HCT116 (cell line): ENCODE measurements at regions not wholly inside any gene's neighbourhood (a gene's known extent, or its start where the extent isn't known, plus 50 kb on each side); places are given as distances from the start of the nearest gene placed in this dataset.

Experiments
- ATAC-seq: fragments of 200-7000 bp; cut with Tn5 transposase; 2 replicates; pipeline ENCODE4 v1.9.1; 2020; ENCODE audit warnings: mild to moderate bottlenecking, moderate library complexity
- BruUV-seq: library from RNA; stranded (reverse); fragments of 400-500 nt; replicated peaks from 2 replicates; lab custom pipeline; 2021; lab: Mats Ljungman, UMichigan
- CTCF ChIA-PET: fragments of 300-600 bp; sonication (Branson Sonifier 250); formaldehyde crosslinking; loops from one replicate; lab custom pipeline; 2021; ENCODE audit warnings: antibody characterized with exemption; lab: Charles Lee
- POLR2A ChIA-PET: fragments of 300-600, 350-600 bp; sonication (Branson Sonifier 250); formaldehyde crosslinking; loops from one replicate; lab custom pipeline; 2021; ENCODE audit warnings: antibody characterized with exemption; lab: Charles Lee
- RAD21 ChIA-PET, 2 experiments: fragments of 300-600 bp; sonication (Branson Sonifier 250); formaldehyde crosslinking; loops; one replicate each; lab custom pipeline; 2023; ENCODE audit warnings: low total read pairs in 2 of 2; ENCODE audit not compliant: uncharacterized antibody in 2 of 2, unreplicated experiment in 2 of 2, low non-redundant PET in 1 of 2; lab: Charles Lee
- DNase-seq: peaks from one replicate; pipeline ENCODE4 v3.0.0-alpha.2; 2010; ENCODE audit warnings: low read depth, low spot score
- H2AFZ ChIP-seq: fragments of 200-600 bp; shearing (Covaris generic), sonication (generic); 2 replicates; pipeline ENCODE4 v1.6.1; 2017; ENCODE audit warnings: low read depth, mixed run types, mixed read lengths, antibody characterized with exemption, low read length; ENCODE audit not compliant: poor library complexity, severe bottlenecking
- H3K27ac ChIP-seq: 2 replicates; pipeline ENCODE4 v1.5.1; 2012; ENCODE audit warnings: low read depth, low read length
- H3K27me3 ChIP-seq: fragments of 200-600 bp; sonication (generic); 2 replicates; pipeline ENCODE4 v1.6.1; 2016; ENCODE audit warnings: mixed run types, low read length, mixed read lengths; ENCODE audit not compliant: insufficient read depth
- H3K36me3 ChIP-seq, 2 experiments: fragments of 200-500 bp in 1 of 2; fragments of 200-600 bp in 1 of 2; sonication (Bioruptor generic) in 1 of 2; sonication (generic) in 1 of 2; 2 replicates each; pipeline versions ENCODE4 v1.5.1 to v1.6.1; 2014 to 2016; ENCODE audit warnings: low read length in 2 of 2, inconsistent platforms in 1 of 2, mixed read lengths in 1 of 2, mixed run types in 1 of 2; ENCODE audit not compliant: insufficient read depth in 2 of 2, control insufficient read depth in 1 of 2
- H3K4me1 ChIP-seq, 2 experiments: fragments of 200-600 bp in 1 of 2; sonication (generic) in 1 of 2; 2 replicates each; pipeline versions ENCODE4 v1.5.1 to v1.6.1; 2012 to 2017; ENCODE audit warnings: low read length in 2 of 2, inconsistent platforms in 1 of 2, mild to moderate bottlenecking in 1 of 2, mixed read lengths in 1 of 2, mixed run types in 1 of 2, moderate library complexity in 1 of 2; ENCODE audit not compliant: insufficient read depth in 2 of 2, control insufficient read depth in 1 of 2
- H3K4me2 ChIP-seq: fragments of 200-600 bp; sonication (generic); 2 replicates; pipeline ENCODE4 v1.6.1; 2017; ENCODE audit warnings: mixed run types, low read length, mixed read lengths
- H3K4me3 ChIP-seq, 2 experiments: fragments of 200-600 bp in 1 of 2; sonication (generic) in 1 of 2; replicated peaks in 1 of 2; 2 replicates each; pipeline ENCODE4 v1.5.1; 2011 to 2016; ENCODE audit warnings: low read length in 2 of 2, control low read depth in 1 of 2, low read depth in 1 of 2, mild to moderate bottlenecking in 1 of 2, mixed read lengths in 1 of 2, mixed run types in 1 of 2
- H3K79me2 ChIP-seq: fragments of 200-600 bp; sonication (generic); 2 replicates; pipeline ENCODE4 v1.6.1; 2017; ENCODE audit warnings: mild to moderate bottlenecking, mixed run types, low read length, moderate library complexity, mixed read lengths; ENCODE audit not compliant: insufficient read depth
- H3K9ac ChIP-seq: fragments of 200-600 bp; sonication (generic); 2 replicates; pipeline ENCODE4 v1.6.1; 2016; ENCODE audit warnings: low read length, mixed read lengths
- H3K9me2 ChIP-seq: fragments of 200-600 bp; sonication (generic), shearing (Covaris generic); 2 replicates; pipeline ENCODE4 v1.6.1; 2017; ENCODE audit warnings: mixed run types, mild to moderate bottlenecking, moderate library complexity; ENCODE audit not compliant: insufficient read depth
- H3K9me3 ChIP-seq, 2 experiments: fragments of 200-500 bp in 1 of 2; fragments of 200-600 bp in 1 of 2; sonication (Bioruptor generic) in 1 of 2; sonication (generic) in 1 of 2; 2 replicates each; pipeline ENCODE4 v1.6.1; 2014 to 2017; ENCODE audit warnings: low read length in 2 of 2, mixed read lengths in 2 of 2, inconsistent platforms in 1 of 2, low read depth in 1 of 2, mild to moderate bottlenecking in 1 of 2, mixed run types in 1 of 2, moderate library complexity in 1 of 2; ENCODE audit not compliant: control insufficient read depth in 1 of 2, insufficient read depth in 1 of 2
- H4K20me1 ChIP-seq: fragments of 200-600 bp; sonication (generic), shearing (Covaris generic); 2 replicates; pipeline ENCODE4 v1.6.1; 2017; ENCODE audit warnings: mixed run types, mild to moderate bottlenecking, moderate library complexity; ENCODE audit not compliant: insufficient read depth
- CBX3 ChIP-seq: IDR thresholded peaks from 2 replicates; pipeline ENCODE4 v1.6.1; 2012; ENCODE audit warnings: low read depth
- CEBPB ChIP-seq: IDR thresholded peaks from 2 replicates; pipeline ENCODE4 v1.6.1; 2012; ENCODE audit warnings: low read depth
- EGR1 ChIP-seq: IDR thresholded peaks from 2 replicates; pipeline ENCODE4 v1.6.1; 2012; ENCODE audit warnings: low read depth
- ELF1 ChIP-seq: IDR thresholded peaks from 2 replicates; pipeline ENCODE4 v1.6.1; 2012; ENCODE audit warnings: low read depth, borderline replicate concordance
- EZH2phosphoT487 ChIP-seq: fragments of 200-600 bp; IDR thresholded peaks from 2 replicates; pipeline ENCODE4 v1.6.1; 2018; ENCODE audit warnings: antibody characterized with exemption, borderline replicate concordance
- FOSL1 ChIP-seq: IDR thresholded peaks from 2 replicates; pipeline ENCODE4 v1.6.1; 2012; ENCODE audit warnings: low read depth
- JUND ChIP-seq: IDR thresholded peaks from 2 replicates; pipeline ENCODE4 v1.6.1; 2012
- RAD21 ChIP-seq: IDR thresholded peaks from 2 replicates; pipeline ENCODE4 v1.6.1; 2012; ENCODE audit warnings: low read depth, mild to moderate bottlenecking
- SIN3A ChIP-seq: IDR thresholded peaks from 2 replicates; pipeline ENCODE4 v1.6.1; 2012; ENCODE audit warnings: low read depth
- SP1 ChIP-seq: IDR thresholded peaks from 2 replicates; pipeline ENCODE4 v1.6.1; 2012; ENCODE audit warnings: low read depth
- TCF7L2 ChIP-seq: IDR thresholded peaks from 2 replicates; pipeline ENCODE4 v1.7.0; 2011; ENCODE audit warnings: borderline replicate concordance, inconsistent platforms; ENCODE audit not compliant: insufficient read depth, insufficient read length; ENCODE audit errors: extremely low read depth
- YY1 ChIP-seq: IDR thresholded peaks from 2 replicates; pipeline ENCODE4 v1.6.1; 2011; ENCODE audit warnings: low read length, low read depth, moderate library complexity, mild to moderate bottlenecking; ENCODE audit not compliant: insufficient replicate concordance; ENCODE audit errors: extremely low read depth
- ZFX ChIP-seq: fragments of 450-650 bp; IDR thresholded peaks from 2 replicates; pipeline ENCODE4 v1.6.1; 2017
- ZNF274 ChIP-seq: fragments of 200-500 bp; sonication (Bioruptor generic); IDR thresholded peaks from 2 replicates; pipeline ENCODE4 v1.6.1; 2014; ENCODE audit warnings: mild to moderate bottlenecking, low read depth, low read length, inconsistent platforms
- intact Hi-C: fragments of 100-400 bp; cut with micrococcal nuclease; formaldehyde crosslinking; loops from 2 replicates; pipeline ENCODE4 v1.10.0; 2022
- TF ChIP-seq, protein P1 (sequence below): IDR thresholded peaks from 2 replicates; pipeline ENCODE4 v1.6.1; 2012; ENCODE audit warnings: low read depth
- TF ChIP-seq, protein P2 (sequence below): IDR thresholded peaks from 2 replicates; pipeline ENCODE4 v1.6.1; 2011; ENCODE audit warnings: mild to moderate bottlenecking, low read length, moderate library complexity; ENCODE audit not compliant: insufficient replicate concordance; ENCODE audit errors: extremely low read depth
- TF ChIP-seq, protein P3 (sequence below): IDR thresholded peaks from 2 replicates; pipeline ENCODE4 v1.6.1; 2012
- TF ChIP-seq, protein P4 (sequence below): IDR thresholded peaks from 2 replicates; pipeline ENCODE4 v1.6.1; 2012
- TF ChIP-seq, protein P5 (sequence below), 3 experiments: fragments of 200-600 bp in 1 of 3; sonication (generic) in 1 of 3; IDR thresholded peaks in 2 of 3; conservative IDR thresholded peaks in 1 of 3; 2 replicates each; pipeline ENCODE4 v1.5.1; 2012 to 2017; ENCODE audit warnings: low read depth in 2 of 3, low read length in 2 of 3, antibody characterized with exemption in 1 of 3, borderline replicate concordance in 1 of 3, control low read depth in 1 of 3, mild to moderate bottlenecking in 1 of 3, mixed read lengths in 1 of 3, mixed run types in 1 of 3, moderate library complexity in 1 of 3; ENCODE audit not compliant: insufficient read depth in 1 of 3

DNA sequence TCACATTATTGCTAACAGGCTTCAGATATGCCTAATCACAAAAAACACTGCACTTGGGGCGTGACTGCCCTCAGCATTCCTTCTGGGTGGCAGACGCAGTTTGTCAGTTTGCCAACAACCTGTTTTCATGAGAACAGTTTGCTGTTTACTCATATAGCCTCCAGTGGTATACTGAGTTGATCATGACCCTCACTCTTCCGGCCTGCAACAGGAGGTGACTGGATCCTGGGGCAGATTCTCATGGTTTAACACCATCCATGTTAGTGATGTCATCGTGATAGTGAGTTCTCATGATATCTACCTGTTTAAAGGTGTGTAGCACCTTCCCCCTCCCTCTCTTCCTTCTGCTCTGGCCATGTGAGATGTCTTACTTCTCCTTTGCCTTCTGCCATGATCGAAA lies 555.2 kb downstream of the PLPP3 start:
- BruUV-seq = no TSS peak
- RAD21 ChIA-PET = no interaction called here

More for the DNA sequence above, 555.2 kb downstream of the PLPP3 start:
- Histone ChIP-seq H2AFZ (no peak overlapping the region), H3K27ac (no peak overlapping the region), H3K9me2 (no peaks in the 10 kb centered on the region; the same call in 1 of the 2 replicates), H3K9me3 (no peaks in the 10 kb centered on the region), H3K9ac (no peak overlapping the region), H3K79me2 (no peaks in the 10 kb centered on the region), H3K27me3 (no peaks in the 10 kb centered on the region), H3K4me2 (no peak overlapping the region), H3K4me1 (no peaks in the 10 kb centered on the region), H3K4me3 (no peak overlapping the region), H4K20me1 (no peaks in the 10 kb centered on the region), H3K36me3 (no peaks in the 10 kb centered on the region)
- no peak for TF ChIP-seq EZH2phosphoT487
- TF ChIP-seq, protein P1, sequence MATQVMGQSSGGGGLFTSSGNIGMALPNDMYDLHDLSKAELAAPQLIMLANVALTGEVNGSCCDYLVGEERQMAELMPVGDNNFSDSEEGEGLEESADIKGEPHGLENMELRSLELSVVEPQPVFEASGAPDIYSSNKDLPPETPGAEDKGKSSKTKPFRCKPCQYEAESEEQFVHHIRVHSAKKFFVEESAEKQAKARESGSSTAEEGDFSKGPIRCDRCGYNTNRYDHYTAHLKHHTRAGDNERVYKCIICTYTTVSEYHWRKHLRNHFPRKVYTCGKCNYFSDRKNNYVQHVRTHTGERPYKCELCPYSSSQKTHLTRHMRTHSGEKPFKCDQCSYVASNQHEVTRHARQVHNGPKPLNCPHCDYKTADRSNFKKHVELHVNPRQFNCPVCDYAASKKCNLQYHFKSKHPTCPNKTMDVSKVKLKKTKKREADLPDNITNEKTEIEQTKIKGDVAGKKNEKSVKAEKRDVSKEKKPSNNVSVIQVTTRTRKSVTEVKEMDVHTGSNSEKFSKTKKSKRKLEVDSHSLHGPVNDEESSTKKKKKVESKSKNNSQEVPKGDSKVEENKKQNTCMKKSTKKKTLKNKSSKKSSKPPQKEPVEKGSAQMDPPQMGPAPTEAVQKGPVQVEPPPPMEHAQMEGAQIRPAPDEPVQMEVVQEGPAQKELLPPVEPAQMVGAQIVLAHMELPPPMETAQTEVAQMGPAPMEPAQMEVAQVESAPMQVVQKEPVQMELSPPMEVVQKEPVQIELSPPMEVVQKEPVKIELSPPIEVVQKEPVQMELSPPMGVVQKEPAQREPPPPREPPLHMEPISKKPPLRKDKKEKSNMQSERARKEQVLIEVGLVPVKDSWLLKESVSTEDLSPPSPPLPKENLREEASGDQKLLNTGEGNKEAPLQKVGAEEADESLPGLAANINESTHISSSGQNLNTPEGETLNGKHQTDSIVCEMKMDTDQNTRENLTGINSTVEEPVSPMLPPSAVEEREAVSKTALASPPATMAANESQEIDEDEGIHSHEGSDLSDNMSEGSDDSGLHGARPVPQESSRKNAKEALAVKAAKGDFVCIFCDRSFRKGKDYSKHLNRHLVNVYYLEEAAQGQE = no peak
- TF ChIP-seq RAD21 = no peak
- TF ChIP-seq, protein P2, sequence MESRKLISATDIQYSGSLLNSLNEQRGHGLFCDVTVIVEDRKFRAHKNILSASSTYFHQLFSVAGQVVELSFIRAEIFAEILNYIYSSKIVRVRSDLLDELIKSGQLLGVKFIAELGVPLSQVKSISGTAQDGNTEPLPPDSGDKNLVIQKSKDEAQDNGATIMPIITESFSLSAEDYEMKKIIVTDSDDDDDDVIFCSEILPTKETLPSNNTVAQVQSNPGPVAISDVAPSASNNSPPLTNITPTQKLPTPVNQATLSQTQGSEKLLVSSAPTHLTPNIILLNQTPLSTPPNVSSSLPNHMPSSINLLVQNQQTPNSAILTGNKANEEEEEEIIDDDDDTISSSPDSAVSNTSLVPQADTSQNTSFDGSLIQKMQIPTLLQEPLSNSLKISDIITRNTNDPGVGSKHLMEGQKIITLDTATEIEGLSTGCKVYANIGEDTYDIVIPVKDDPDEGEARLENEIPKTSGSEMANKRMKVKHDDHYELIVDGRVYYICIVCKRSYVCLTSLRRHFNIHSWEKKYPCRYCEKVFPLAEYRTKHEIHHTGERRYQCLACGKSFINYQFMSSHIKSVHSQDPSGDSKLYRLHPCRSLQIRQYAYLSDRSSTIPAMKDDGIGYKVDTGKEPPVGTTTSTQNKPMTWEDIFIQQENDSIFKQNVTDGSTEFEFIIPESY = no peak
- TF ChIP-seq TCF7L2 = no peak
- TF ChIP-seq ZNF274 = no peak
- TF ChIP-seq, protein P3, sequence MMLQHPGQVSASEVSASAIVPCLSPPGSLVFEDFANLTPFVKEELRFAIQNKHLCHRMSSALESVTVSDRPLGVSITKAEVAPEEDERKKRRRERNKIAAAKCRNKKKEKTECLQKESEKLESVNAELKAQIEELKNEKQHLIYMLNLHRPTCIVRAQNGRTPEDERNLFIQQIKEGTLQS = no peak
- TF ChIP-seq ELF1 = no peak
- TF ChIP-seq YY1 = no peak
- TF ChIP-seq ZFX = no peak
- no peak for TF ChIP-seq SIN3A
- TF ChIP-seq JUND = no peak
- TF ChIP-seq SP1 = no peak
- no peak for TF ChIP-seq CBX3
- no peak for TF ChIP-seq EGR1
- no peak for TF ChIP-seq FOSL1
- TF ChIP-seq, protein P4, sequence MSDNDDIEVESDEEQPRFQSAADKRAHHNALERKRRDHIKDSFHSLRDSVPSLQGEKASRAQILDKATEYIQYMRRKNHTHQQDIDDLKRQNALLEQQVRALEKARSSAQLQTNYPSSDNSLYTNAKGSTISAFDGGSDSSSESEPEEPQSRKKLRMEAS = no peak
- TF ChIP-seq, protein P5, sequence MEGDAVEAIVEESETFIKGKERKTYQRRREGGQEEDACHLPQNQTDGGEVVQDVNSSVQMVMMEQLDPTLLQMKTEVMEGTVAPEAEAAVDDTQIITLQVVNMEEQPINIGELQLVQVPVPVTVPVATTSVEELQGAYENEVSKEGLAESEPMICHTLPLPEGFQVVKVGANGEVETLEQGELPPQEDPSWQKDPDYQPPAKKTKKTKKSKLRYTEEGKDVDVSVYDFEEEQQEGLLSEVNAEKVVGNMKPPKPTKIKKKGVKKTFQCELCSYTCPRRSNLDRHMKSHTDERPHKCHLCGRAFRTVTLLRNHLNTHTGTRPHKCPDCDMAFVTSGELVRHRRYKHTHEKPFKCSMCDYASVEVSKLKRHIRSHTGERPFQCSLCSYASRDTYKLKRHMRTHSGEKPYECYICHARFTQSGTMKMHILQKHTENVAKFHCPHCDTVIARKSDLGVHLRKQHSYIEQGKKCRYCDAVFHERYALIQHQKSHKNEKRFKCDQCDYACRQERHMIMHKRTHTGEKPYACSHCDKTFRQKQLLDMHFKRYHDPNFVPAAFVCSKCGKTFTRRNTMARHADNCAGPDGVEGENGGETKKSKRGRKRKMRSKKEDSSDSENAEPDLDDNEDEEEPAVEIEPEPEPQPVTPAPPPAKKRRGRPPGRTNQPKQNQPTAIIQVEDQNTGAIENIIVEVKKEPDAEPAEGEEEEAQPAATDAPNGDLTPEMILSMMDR (IDR thresholded peaks at IDR 0.05 in 2 of 3, conservative IDR thresholded peaks at IDR 0.05 in 1 of 3; ENCODE audit: borderline replicate concordance in 1 of 3, insufficient read depth in 1 of 3, low read depth in 2 of 3, low read length in 2 of 3) = no peak
- TF ChIP-seq CEBPB = no peak
- intact Hi-C loops = no loop called here
- ATAC-seq (no peak), DNase-seq (no peak)
- POLR2A ChIA-PET = no interaction called here
- CTCF ChIA-PET = no interaction called here
